T-cell (primary cell): ENCODE measurements at regions not wholly inside any gene's neighbourhood (a gene's known extent, or its start where the extent isn't known, plus 50 kb on each side); places are given as distances from the start of the nearest gene placed in this dataset.

ENCODE experiments used
- ATAC-seq, 4 experiments: fragments of 200-7000 bp in 3 of 4; fragments of 150-1000 bp in 1 of 4; cut with Tn5 transposase; replicated peaks in 1 of 4; 1 replicate in 3 of 4; 2 replicates in 1 of 4; pipeline ENCODE4 v1.10.0; 2021; ENCODE audit warnings: moderate library complexity in 3 of 4, mild to moderate bottlenecking in 2 of 4, moderate number of reproducible peaks in 1 of 4
- CTCF ChIA-PET, 2 donors: fragments of 300-600 bp; sonication (Branson Sonifier 250); formaldehyde crosslinking; loops; one replicate each; lab custom pipeline; 2022; ENCODE audit warnings: antibody characterized with exemption in 2 of 2; lab: Charles Lee
- POLR2A ChIA-PET, 2 donors: fragments of 300-600 bp; sonication (Branson Sonifier 250); formaldehyde crosslinking; loops; one replicate each; lab custom pipeline; 2022; ENCODE audit warnings: antibody characterized with exemption in 2 of 2; lab: Charles Lee
- DNase-seq, 35 experiments: peaks; one replicate each; pipeline versions ENCODE4 v3.0.0 to v3.0.0-alpha.2; 2013 to 2023
- H3K27ac ChIP-seq: one replicate; pipeline ENCODE4 v1.5.1; 2013; ENCODE audit warnings: low read length
- H3K27me3 ChIP-seq, 2 experiments: replicated peaks in 1 of 2; 1 replicate in 1 of 2; 2 replicates in 1 of 2; pipeline versions ENCODE4 v1.6.1 to v1.7.0; 2013; ENCODE audit warnings: low read length in 1 of 2, mixed read lengths in 1 of 2; ENCODE audit not compliant: control insufficient read depth in 2 of 2, insufficient read depth in 2 of 2; ENCODE audit errors: extremely low read depth in 1 of 2
- H3K36me3 ChIP-seq, 2 donors: 1 replicate in 1 of 2; 2 replicates in 1 of 2; pipeline versions ENCODE4 v1.6.1 to v1.7.0; 2013; ENCODE audit warnings: low read length in 1 of 2; ENCODE audit not compliant: control insufficient read depth in 2 of 2, insufficient read depth in 1 of 2; ENCODE audit errors: extremely low read depth in 1 of 2
- H3K4me1 ChIP-seq, 2 experiments: 1 replicate in 1 of 2; 2 replicates in 1 of 2; pipeline versions ENCODE4 v1.6.1 to v1.7.0; 2013; ENCODE audit warnings: low read length in 2 of 2, mixed read lengths in 1 of 2; ENCODE audit not compliant: insufficient read depth in 2 of 2, control insufficient read depth in 1 of 2; ENCODE audit errors: extremely low read depth in 1 of 2
- H3K4me3 ChIP-seq, 2 donors: 1 replicate in 1 of 2; 2 replicates in 1 of 2; pipeline versions ENCODE4 v1.5.1 to v1.7.0; 2013; ENCODE audit warnings: mild to moderate bottlenecking in 2 of 2, low read length in 1 of 2, moderate library complexity in 1 of 2; ENCODE audit not compliant: control insufficient read depth in 1 of 2; ENCODE audit errors: extremely low read depth in 1 of 2
- H3K9me3 ChIP-seq: 2 replicates; pipeline ENCODE4 v1.7.0; 2013
- H3K27ac Mint-ChIP-seq, 2 donors: one replicate each; pipeline ENCODE4 v1.8.0; 2020 to 2021; ENCODE audit warnings: mild to moderate bottlenecking in 2 of 2, mixed read lengths in 2 of 2
- H3K27me3 Mint-ChIP-seq, 2 donors: one replicate each; pipeline ENCODE4 v1.8.0; 2021 to 2022; ENCODE audit warnings: mixed read lengths in 2 of 2
- H3K36me3 Mint-ChIP-seq: one replicate; pipeline ENCODE4 v1.8.0; 2021; ENCODE audit warnings: mixed read lengths
- H3K4me1 Mint-ChIP-seq, 3 donors: one replicate each; pipeline ENCODE4 v1.8.0; 2020 to 2022; ENCODE audit warnings: mixed read lengths in 3 of 3, mild to moderate bottlenecking in 1 of 3
- H3K4me3 Mint-ChIP-seq, 3 donors: one replicate each; pipeline ENCODE4 v1.8.0; 2020 to 2022; ENCODE audit warnings: mild to moderate bottlenecking in 3 of 3, mixed read lengths in 3 of 3, moderate library complexity in 3 of 3
- H3K9me3 Mint-ChIP-seq, 3 donors: one replicate each; pipeline ENCODE4 v1.8.0; 2020 to 2022; ENCODE audit warnings: mixed read lengths in 3 of 3
- WGBS: methylation state at CpG from one replicate; pipeline ENCODE4 v1.1.5; 2013; ENCODE audit warnings: missing lambda C conversion rate; ENCODE audit not compliant: insufficient coverage; 5-methylcytosine and 5-hydroxymethylcytosine counted together

GRCh38 chr12:83823386-83824045 lies 1089.1 kb downstream of the SLC6A15 start:
- no peak overlapping the region for H3K4me3 Mint-ChIP-seq
- no peaks in the 10 kb centered on the region for H3K27me3 Mint-ChIP-seq
- Histone ChIP-seq H3K4me1 (no peaks in the 10 kb centered on the region), H3K36me3 (no peaks in the 10 kb centered on the region), H3K27me3 (no peaks in the 10 kb centered on the region), H3K4me3 (no peak overlapping the region), H3K9me3 (no peaks in the 10 kb centered on the region), H3K27ac (no peak overlapping the region)
- H3K9me3 Mint-ChIP-seq, result no peaks in the 10 kb centered on the region
- H3K36me3 Mint-ChIP-seq, result no peaks in the 10 kb centered on the region
- ChIA-PET CTCF (interaction anchor here in 1 of 2 donors (2.5 kb wide), 1 partner anchor 1138 kb away, joined by 14 read pairs; no protein-coding TSS in a partner anchor), POLR2A (no interaction called here)
- WGBS, result 82% methylated on average over 7 of the region's 8 CpGs
- peak in 1 of 4 experiments; percentile 20 for ATAC-seq
- no peaks in the 10 kb centered on the region for H3K4me1 Mint-ChIP-seq
- H3K27ac Mint-ChIP-seq, result no peak overlapping the region
- peak in 6 of 35 experiments; percentile 2 to 12 (median 4) for DNase-seq

GRCh38 chr12:83821967-83822366 lies 1090.6 kb downstream of the SLC6A15 start:
- no peak overlapping the region for H3K27ac ChIP-seq
- DNase-seq, result no peak
- CTCF ChIA-PET, result interaction anchor here in 1 of 2 donors (0.6 kb wide), 1 partner anchor 827 kb away, joined by 6 read pairs; no protein-coding TSS in a partner anchor
- H3K27ac Mint-ChIP-seq, result no peak overlapping the region
- H3K36me3 Mint-ChIP-seq, result no peaks in the 10 kb centered on the region
- H3K4me1 ChIP-seq, result no peaks in the 10 kb centered on the region
- no peaks in the 10 kb centered on the region for H3K27me3 Mint-ChIP-seq
- POLR2A ChIA-PET, result interaction anchor here in 1 of 2 donors (0.7 kb wide), 1 partner anchor 837 kb away, joined by 3 read pairs; no protein-coding TSS in a partner anchor
- no peak overlapping the region for H3K4me3 ChIP-seq
- no peaks in the 10 kb centered on the region for H3K4me1 Mint-ChIP-seq
- H3K4me3 Mint-ChIP-seq, result no peak overlapping the region
- no peaks in the 10 kb centered on the region for H3K9me3 Mint-ChIP-seq
- no peak for ATAC-seq
- H3K36me3 ChIP-seq, result no peaks in the 10 kb centered on the region
- no peaks in the 10 kb centered on the region for H3K9me3 ChIP-seq
- H3K27me3 ChIP-seq, result no peaks in the 10 kb centered on the region
- 50% methylated on average over 1 of the region's 1 CpG for WGBS

- Histone ChIP-seq H3K9me3 (no peaks in the 10 kb centered on the region), H3K4me3 (no peak overlapping the region), H3K4me1 (no peaks in the 10 kb centered on the region), H3K27me3 (no peaks in the 10 kb centered on the region), H3K36me3 (no peaks in the 10 kb centered on the region), H3K27ac (no peak overlapping the region)
- Mint-ChIP-seq H3K4me3 (no peak overlapping the region), H3K4me1 (no peaks in the 10 kb centered on the region), H3K27ac (no peak overlapping the region), H3K36me3 (no peaks in the 10 kb centered on the region), H3K9me3 (no peaks in the 10 kb centered on the region), H3K27me3 (no peaks in the 10 kb centered on the region)
- no CpG with 5 or more reads among the region's 1 CpG for WGBS
- ChIA-PET POLR2A (no interaction called here), CTCF (no interaction called here)
- DNase-seq (no peak), ATAC-seq (no peak)
Measured at GRCh38 chr12:83818881-83819280, 1093.7 kb downstream of the SLC6A15 start.

- no CpG with 5 or more reads among the region's 1 CpG for WGBS
- Histone ChIP-seq H3K4me3 (no peak overlapping the region), H3K27ac (no peak overlapping the region), H3K27me3 (no peaks in the 10 kb centered on the region), H3K36me3 (no peaks in the 10 kb centered on the region), H3K9me3 (no peaks in the 10 kb centered on the region), H3K4me1 (no peaks in the 10 kb centered on the region)
- H3K27me3 Mint-ChIP-seq, result no peaks in the 10 kb centered on the region
- no peak overlapping the region for H3K27ac Mint-ChIP-seq
- H3K4me3 Mint-ChIP-seq, result no peak overlapping the region
- ChIA-PET CTCF (no interaction called here), POLR2A (no interaction called here)
- DNase-seq (no peak), ATAC-seq (no peak)
- H3K9me3 Mint-ChIP-seq, result no peaks in the 10 kb centered on the region
- H3K4me1 Mint-ChIP-seq, result no peaks in the 10 kb centered on the region
- no peaks in the 10 kb centered on the region for H3K36me3 Mint-ChIP-seq
Measured at GRCh38 chr12:83817730-83818129, 1094.9 kb downstream of the SLC6A15 start.

- ChIA-PET CTCF (no interaction called here), POLR2A (no interaction called here)
- Histone ChIP-seq H3K4me1 (no peaks in the 10 kb centered on the region), H3K27me3 (no peaks in the 10 kb centered on the region), H3K4me3 (no peak overlapping the region), H3K36me3 (no peaks in the 10 kb centered on the region), H3K27ac (no peak overlapping the region), H3K9me3 (no peaks in the 10 kb centered on the region)
- no peaks in the 10 kb centered on the region for H3K9me3 Mint-ChIP-seq
- WGBS, result no CpG with 5 or more reads among the region's 3 CpGs
- DNase-seq, result no peak
- no peaks in the 10 kb centered on the region for H3K4me1 Mint-ChIP-seq
- H3K27ac Mint-ChIP-seq, result no peak overlapping the region
- no peak for ATAC-seq
- H3K4me3 Mint-ChIP-seq, result no peak overlapping the region
- no peaks in the 10 kb centered on the region for H3K36me3 Mint-ChIP-seq
- H3K27me3 Mint-ChIP-seq, result no peaks in the 10 kb centered on the region
Measured at GRCh38 chr12:83808591-83808990, 1104.0 kb downstream of the SLC6A15 start.

- CTCF ChIA-PET, result no interaction called here
Measured at GRCh38 chr12:83807871-83808270, 1104.7 kb downstream of the SLC6A15 start.

More at GRCh38 chr12:83807871-83808270, 1104.7 kb downstream of the SLC6A15 start:
- H3K36me3 ChIP-seq, result no peaks in the 10 kb centered on the region
- no peak overlapping the region for H3K4me3 ChIP-seq
- no peaks in the 10 kb centered on the region for H3K36me3 Mint-ChIP-seq
- H3K4me1 ChIP-seq, result no peaks in the 10 kb centered on the region
- H3K27me3 Mint-ChIP-seq, result no peaks in the 10 kb centered on the region
- H3K27ac ChIP-seq, result no peak overlapping the region
- H3K9me3 ChIP-seq, result no peaks in the 10 kb centered on the region
- DNase-seq, result no peak
- H3K9me3 Mint-ChIP-seq, result no peaks in the 10 kb centered on the region
- WGBS, result no CpG with 5 or more reads among the region's 3 CpGs
- H3K4me1 Mint-ChIP-seq, result no peaks in the 10 kb centered on the region
- no peak for ATAC-seq
- H3K4me3 Mint-ChIP-seq, result no peak overlapping the region
- POLR2A ChIA-PET, result interaction anchor here in 1 of 2 donors (1.0 kb wide), 1 partner anchor 63 kb away, joined by 3 read pairs; no protein-coding TSS in a partner anchor
- H3K27ac Mint-ChIP-seq, result no peak overlapping the region
- no peaks in the 10 kb centered on the region for H3K27me3 ChIP-seq
